H9 (cell line): ENCODE measurements at regions not wholly inside any gene's neighbourhood (a gene's known extent, or its start where the extent isn't known, plus 50 kb on each side); places are given as distances from the start of the nearest gene placed in this dataset.

ENCODE experiments used
- DNase-seq: peaks from one replicate; pipeline ENCODE4 v3.0.0-alpha.2; 2017
- H2AFZ ChIP-seq: one replicate; pipeline ENCODE4 v1.6.1; 2013; ENCODE audit warnings: mild to moderate bottlenecking, low read length, control low read depth, moderate library complexity
- H2AK5ac ChIP-seq: 2 replicates; pipeline ENCODE4 v1.6.1; 2013; ENCODE audit warnings: low read length, control low read depth, mixed read lengths; ENCODE audit not compliant: insufficient read length
- H2BK120ac ChIP-seq: one replicate; pipeline ENCODE4 v1.6.1; 2013; ENCODE audit warnings: low read depth, mild to moderate bottlenecking, low read length, control low read depth, inconsistent platforms; ENCODE audit not compliant: poor library complexity, severe bottlenecking
- H2BK12ac ChIP-seq: 2 replicates; pipeline ENCODE4 v1.6.1; 2013; ENCODE audit warnings: low read length, control low read depth, mixed read lengths, low read depth; ENCODE audit not compliant: insufficient read length
- H2BK15ac ChIP-seq: 2 replicates; pipeline ENCODE4 v1.6.1; 2013; ENCODE audit warnings: low read depth, low read length, control low read depth
- H2BK20ac ChIP-seq: one replicate; pipeline ENCODE4 v1.6.1; 2013; ENCODE audit warnings: low read depth, mild to moderate bottlenecking, low read length, control low read depth, inconsistent platforms; ENCODE audit not compliant: poor library complexity, severe bottlenecking
- H2BK5ac ChIP-seq: 2 replicates; pipeline ENCODE4 v1.6.1; 2013; ENCODE audit warnings: low read length, control low read depth, mixed read lengths; ENCODE audit not compliant: insufficient read length
- H3K14ac ChIP-seq: 2 replicates; pipeline ENCODE4 v1.6.1; 2013; ENCODE audit warnings: low read length, control low read depth; ENCODE audit not compliant: insufficient read depth
- H3K18ac ChIP-seq: 2 replicates; pipeline ENCODE4 v1.6.1; 2013; ENCODE audit warnings: low read depth, mild to moderate bottlenecking, mixed read lengths, low read length, control low read depth; ENCODE audit not compliant: insufficient read length
- H3K23ac ChIP-seq: 2 replicates; pipeline ENCODE4 v1.6.1; 2013; ENCODE audit warnings: low read length, control low read depth, mixed read lengths, low read depth; ENCODE audit not compliant: insufficient read length
- H3K23me2 ChIP-seq: 2 replicates; pipeline ENCODE4 v1.6.1; 2013; ENCODE audit warnings: low read depth, mild to moderate bottlenecking, mixed read lengths, low read length, control low read depth; ENCODE audit not compliant: insufficient read length, poor library complexity, severe bottlenecking
- H3K27ac ChIP-seq: 2 replicates; pipeline ENCODE4 v1.5.1; 2013; ENCODE audit warnings: low read length, control low read depth, mixed read lengths, low read depth; ENCODE audit not compliant: insufficient read length
- H3K27me3 ChIP-seq: 2 replicates; pipeline ENCODE4 v1.6.1; 2013; ENCODE audit warnings: low read length, control low read depth, inconsistent platforms; ENCODE audit not compliant: insufficient read depth
- H3K4ac ChIP-seq: 2 replicates; pipeline ENCODE4 v1.6.1; 2013; ENCODE audit warnings: low read depth, mild to moderate bottlenecking, control low read depth, inconsistent platforms, low read length, moderate library complexity
- H3K4me1 ChIP-seq: 2 replicates; pipeline ENCODE4 v1.6.1; 2013; ENCODE audit warnings: low read length, control low read depth, inconsistent platforms; ENCODE audit not compliant: insufficient read depth
- H3K4me2 ChIP-seq: 2 replicates; pipeline ENCODE4 v1.6.1; 2013; ENCODE audit warnings: low read length, control low read depth, mixed read lengths; ENCODE audit not compliant: insufficient read length, insufficient read depth
- H3K56ac ChIP-seq: 2 replicates; pipeline ENCODE4 v1.6.1; 2013; ENCODE audit warnings: low read depth, mild to moderate bottlenecking, mixed read lengths, low read length, control low read depth; ENCODE audit not compliant: insufficient read length
- H3K79me1 ChIP-seq: 2 replicates; pipeline ENCODE4 v1.6.1; 2013; ENCODE audit warnings: low read depth, mild to moderate bottlenecking, moderate library complexity, low read length, control low read depth, inconsistent platforms; ENCODE audit not compliant: insufficient read depth, poor library complexity, severe bottlenecking
- H3K79me2 ChIP-seq: 2 replicates; pipeline ENCODE4 v1.6.1; 2013; ENCODE audit warnings: low read length, control low read depth, inconsistent platforms; ENCODE audit not compliant: insufficient read depth
- H3K9ac ChIP-seq: 2 replicates; pipeline ENCODE4 v1.6.1; 2013; ENCODE audit warnings: low read length, control low read depth, mixed read lengths; ENCODE audit not compliant: insufficient read length; ENCODE audit errors: extremely low read depth
- H3K9me3 ChIP-seq: one replicate; pipeline ENCODE4 v1.6.1; 2013; ENCODE audit warnings: low read depth, low read length, inconsistent platforms; ENCODE audit not compliant: control insufficient read depth
- H3T11ph ChIP-seq: one replicate; pipeline ENCODE4 v1.6.1; 2013; ENCODE audit warnings: mild to moderate bottlenecking, low read length, control low read depth, inconsistent platforms
- H4K20me1 ChIP-seq: one replicate; pipeline ENCODE4 v1.6.1; 2013; ENCODE audit not compliant: control insufficient read depth, insufficient read length, insufficient read depth
- H4K5ac ChIP-seq: 2 replicates; pipeline ENCODE4 v1.6.1; 2013; ENCODE audit warnings: low read depth, mild to moderate bottlenecking, mixed read lengths, low read length, control low read depth; ENCODE audit not compliant: insufficient read length
- H4K8ac ChIP-seq: replicated peaks from 2 replicates; pipeline ENCODE4 v1.6.1; 2013; ENCODE audit warnings: low read length, control low read depth, mixed read lengths, low read depth; ENCODE audit not compliant: insufficient read length
- H4K91ac ChIP-seq: 2 replicates; pipeline ENCODE4 v1.6.1; 2013; ENCODE audit warnings: low read depth, mild to moderate bottlenecking, moderate library complexity, mixed read lengths, low read length, control low read depth; ENCODE audit not compliant: insufficient read length
- H3K27ac Mint-ChIP-seq, 3 experiments: 2 replicates in 2 of 3; 3 replicates in 1 of 3; pipeline ENCODE4 v1.8.0; 2020 to 2021; ENCODE audit warnings: mixed read lengths in 3 of 3, mild to moderate bottlenecking in 1 of 3, moderate library complexity in 1 of 3
- H3K27me3 Mint-ChIP-seq: 2 replicates; pipeline ENCODE4 v1.8.0; 2021; ENCODE audit warnings: low read depth, mild to moderate bottlenecking, moderate library complexity, mixed read lengths
- H3K36me3 Mint-ChIP-seq, 3 experiments: 2 replicates in 2 of 3; 3 replicates in 1 of 3; pipeline ENCODE4 v1.8.0; 2020 to 2021; ENCODE audit warnings: low read depth in 3 of 3, mixed read lengths in 3 of 3; ENCODE audit not compliant: insufficient read depth in 1 of 3
- H3K4me1 Mint-ChIP-seq, 2 experiments: 2 replicates each; pipeline ENCODE4 v1.8.0; 2020; ENCODE audit warnings: mixed read lengths in 2 of 2
- H3K4me3 Mint-ChIP-seq, 2 experiments: 2 replicates in 1 of 2; 3 replicates in 1 of 2; pipeline ENCODE4 v1.8.0; 2020 to 2021; ENCODE audit warnings: mild to moderate bottlenecking in 2 of 2, mixed read lengths in 2 of 2, moderate library complexity in 1 of 2
- H3K9me3 Mint-ChIP-seq, 2 experiments: 2 replicates in 1 of 2; 3 replicates in 1 of 2; pipeline ENCODE4 v1.8.0; 2020; ENCODE audit warnings: mild to moderate bottlenecking in 2 of 2, mixed read lengths in 2 of 2, moderate library complexity in 1 of 2
- WGBS: extraction: QIAGEN DNeasy Blood & Tissue Kit; methylation state at CpG from one replicate; pipeline ENCODE4 v1.1.7; 2013; ENCODE audit warnings: missing lambda C conversion rate, low lambda C conversion rate, mixed read lengths; ENCODE audit not compliant: insufficient read length; ENCODE audit errors: extremely low coverage; 5-methylcytosine and 5-hydroxymethylcytosine counted together
- TF ChIP-seq, protein P1 (sequence below): fragments of 200-600 bp; sonication (generic); conservative IDR thresholded peaks from 3 replicates; pipeline ENCODE4 v1.8.0; 2021; ENCODE audit warnings: antibody characterized with exemption, mild to moderate bottlenecking

DNA sequence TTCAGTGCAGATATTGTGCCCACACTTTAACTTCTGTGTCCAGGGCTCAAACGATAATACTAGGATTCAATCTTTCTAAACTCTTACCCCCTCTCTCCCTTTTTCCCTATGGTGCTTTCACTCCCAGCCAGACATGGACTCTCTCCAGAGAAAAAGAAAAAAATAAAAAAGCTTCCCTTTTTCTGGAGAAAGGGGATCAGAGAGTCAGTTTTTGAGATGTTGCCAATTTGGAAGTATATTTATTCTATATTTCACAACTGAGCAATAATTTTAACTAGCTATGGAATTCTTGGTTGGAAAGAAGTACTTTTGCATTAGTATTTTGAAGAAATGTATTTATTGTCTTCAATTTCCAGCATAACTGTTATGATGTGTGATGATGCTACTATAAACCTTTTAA lies 72.2 kb upstream of the ZFP64 start:
- Histone ChIP-seq H3K79me1 (no peaks in the 10 kb centered on the region), H4K5ac (no peak overlapping the region), H3K9ac (no peak overlapping the region), H3K18ac (no peak overlapping the region), H2BK5ac (no peak overlapping the region), H3K4ac (no peak overlapping the region), H3K23ac (no peak overlapping the region), H3K4me1 (no peaks in the 10 kb centered on the region), H4K8ac (no peak overlapping the region), H3K4me2 (no peak overlapping the region), H2BK20ac (no peak overlapping the region), H2BK15ac (no peak overlapping the region), H3K23me2 (no peaks in the 10 kb centered on the region), H3T11ph (no peak overlapping the region), H2BK120ac (no peak overlapping the region), H3K14ac (no peak overlapping the region), H2AFZ (no peak overlapping the region), H3K79me2 (no peaks in the 10 kb centered on the region), H2AK5ac (no peak overlapping the region), H4K91ac (no peak overlapping the region), H2BK12ac (no peak overlapping the region), H4K20me1 (no peaks in the 10 kb centered on the region), H3K56ac (no peak overlapping the region), H3K9me3 (no peaks in the 10 kb centered on the region), H3K27ac (no peak overlapping the region), H3K27me3 (no peaks in the 10 kb centered on the region)
- no peaks in the 10 kb centered on the region for H3K4me1 Mint-ChIP-seq
- WGBS, result no CpG with 5 or more reads among the region's 1 CpG
- no peak overlapping the region for H3K27ac Mint-ChIP-seq
- H3K9me3 Mint-ChIP-seq, result peaks cover 0 to under 1% of the 10 kb centered on the region in 2 experiments; a peak in 1 of 5 replicates
- no peaks in the 10 kb centered on the region; a peak in 1 of 7 replicates for H3K36me3 Mint-ChIP-seq
- H3K4me3 Mint-ChIP-seq, result no peak overlapping the region
- peaks cover 21% of the 10 kb centered on the region for H3K27me3 Mint-ChIP-seq
- TF ChIP-seq, protein P1, sequence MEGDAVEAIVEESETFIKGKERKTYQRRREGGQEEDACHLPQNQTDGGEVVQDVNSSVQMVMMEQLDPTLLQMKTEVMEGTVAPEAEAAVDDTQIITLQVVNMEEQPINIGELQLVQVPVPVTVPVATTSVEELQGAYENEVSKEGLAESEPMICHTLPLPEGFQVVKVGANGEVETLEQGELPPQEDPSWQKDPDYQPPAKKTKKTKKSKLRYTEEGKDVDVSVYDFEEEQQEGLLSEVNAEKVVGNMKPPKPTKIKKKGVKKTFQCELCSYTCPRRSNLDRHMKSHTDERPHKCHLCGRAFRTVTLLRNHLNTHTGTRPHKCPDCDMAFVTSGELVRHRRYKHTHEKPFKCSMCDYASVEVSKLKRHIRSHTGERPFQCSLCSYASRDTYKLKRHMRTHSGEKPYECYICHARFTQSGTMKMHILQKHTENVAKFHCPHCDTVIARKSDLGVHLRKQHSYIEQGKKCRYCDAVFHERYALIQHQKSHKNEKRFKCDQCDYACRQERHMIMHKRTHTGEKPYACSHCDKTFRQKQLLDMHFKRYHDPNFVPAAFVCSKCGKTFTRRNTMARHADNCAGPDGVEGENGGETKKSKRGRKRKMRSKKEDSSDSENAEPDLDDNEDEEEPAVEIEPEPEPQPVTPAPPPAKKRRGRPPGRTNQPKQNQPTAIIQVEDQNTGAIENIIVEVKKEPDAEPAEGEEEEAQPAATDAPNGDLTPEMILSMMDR, result no peak
- no peak for DNase-seq
